Stimulated activated CD4-positive, alpha-beta T cell treated with anti-CD3 and anti-CD28 coated beads, TNF-alpha, amount 100 ng/mL, for 48 hours (primary cell): ENCODE measurements at regions not wholly inside any gene's neighbourhood (a gene's known extent, or its start where the extent isn't known, plus 50 kb on each side); places are given as distances from the start of the nearest gene placed in this dataset.

Source experiments
- DNase-seq, 3 donors: peaks; one replicate each; pipeline ENCODE4 v3.0.0-alpha.2; 2020; ENCODE audit warnings: low read depth in 3 of 3

- DNase-seq: no peak
Measured at GRCh38 chr4:141403782-141404181, 183.1 kb downstream of the ZNF330 start.

- no peak for DNase-seq
Measured at GRCh38 chr4:141406237-141406636, 185.5 kb downstream of the ZNF330 start.

GRCh38 chr4:141409556-141409955 is 188.9 kb downstream of the ZNF330 start:
- no peak for DNase-seq

GRCh38 chr4:141410839-141411238 is 190.1 kb downstream of the ZNF330 start:
- DNase-seq: no peak

GRCh38 chr4:141411936-141412335 is 191.2 kb downstream of the ZNF330 start:
- DNase-seq: no peak

- no peak for DNase-seq
Measured at GRCh38 chr4:141413366-141413765, 192.7 kb downstream of the ZNF330 start.

- DNase-seq: no peak
Measured at GRCh38 chr4:141415651-141416050, 195.0 kb downstream of the ZNF330 start.

- DNase-seq: no peak
Measured at GRCh38 chr4:141416219-141416618, 195.5 kb downstream of the ZNF330 start.

- no peak for DNase-seq
Measured at GRCh38 chr4:141416677-141417363, 196.1 kb downstream of the ZNF330 start.

- DNase-seq: no peak
Measured at GRCh38 chr4:141417387-141417786, 196.7 kb downstream of the ZNF330 start.

GRCh38 chr4:141425124-141425523 is 204.4 kb downstream of the ZNF330 start:
- DNase-seq: no peak

GRCh38 chr4:141427726-141428296 is 207.1 kb downstream of the ZNF330 start:
- no peak for DNase-seq

- no peak for DNase-seq
Measured at GRCh38 chr4:141429933-141430332, 206.4 kb upstream of the IL15 start.

GRCh38 chr4:141430686-141431085 is 205.7 kb upstream of the IL15 start:
- no peak for DNase-seq

- no peak for DNase-seq
Measured at GRCh38 chr4:141432000-141432712, 204.2 kb upstream of the IL15 start.

- DNase-seq: no peak
Measured at GRCh38 chr4:141435446-141436225, 200.7 kb upstream of the IL15 start.

GRCh38 chr4:141439223-141439622 is 197.2 kb upstream of the IL15 start:
- DNase-seq: no peak

GRCh38 chr4:141447761-141448160 is 188.6 kb upstream of the IL15 start:
- no peak for DNase-seq

GRCh38 chr4:141448490-141448889 is 187.9 kb upstream of the IL15 start:
- DNase-seq: no peak

- no peak for DNase-seq
Measured at GRCh38 chr4:141449927-141450326, 186.5 kb upstream of the IL15 start.

GRCh38 chr4:141455651-141456050 is 180.7 kb upstream of the IL15 start:
- DNase-seq: no peak

- DNase-seq: no peak
Measured at GRCh38 chr4:141457653-141458052, 178.7 kb upstream of the IL15 start.
